H9 (cell line): ENCODE measurements at regions not wholly inside any gene's neighbourhood (a gene's known extent, or its start where the extent isn't known, plus 50 kb on each side); places are given as distances from the start of the nearest gene placed in this dataset.

Source experiments
- DNase-seq: peaks from one replicate; pipeline ENCODE4 v3.0.0-alpha.2; 2017
- H2AFZ ChIP-seq: one replicate; pipeline ENCODE4 v1.6.1; 2013; ENCODE audit warnings: mild to moderate bottlenecking, low read length, control low read depth, moderate library complexity
- H2AK5ac ChIP-seq: 2 replicates; pipeline ENCODE4 v1.6.1; 2013; ENCODE audit warnings: low read length, control low read depth, mixed read lengths; ENCODE audit not compliant: insufficient read length
- H2BK120ac ChIP-seq: one replicate; pipeline ENCODE4 v1.6.1; 2013; ENCODE audit warnings: low read depth, mild to moderate bottlenecking, low read length, control low read depth, inconsistent platforms; ENCODE audit not compliant: poor library complexity, severe bottlenecking
- H2BK12ac ChIP-seq: 2 replicates; pipeline ENCODE4 v1.6.1; 2013; ENCODE audit warnings: low read length, control low read depth, mixed read lengths, low read depth; ENCODE audit not compliant: insufficient read length
- H2BK15ac ChIP-seq: 2 replicates; pipeline ENCODE4 v1.6.1; 2013; ENCODE audit warnings: low read depth, low read length, control low read depth
- H2BK20ac ChIP-seq: one replicate; pipeline ENCODE4 v1.6.1; 2013; ENCODE audit warnings: low read depth, mild to moderate bottlenecking, low read length, control low read depth, inconsistent platforms; ENCODE audit not compliant: poor library complexity, severe bottlenecking
- H2BK5ac ChIP-seq: 2 replicates; pipeline ENCODE4 v1.6.1; 2013; ENCODE audit warnings: low read length, control low read depth, mixed read lengths; ENCODE audit not compliant: insufficient read length
- H3K14ac ChIP-seq: 2 replicates; pipeline ENCODE4 v1.6.1; 2013; ENCODE audit warnings: low read length, control low read depth; ENCODE audit not compliant: insufficient read depth
- H3K18ac ChIP-seq: 2 replicates; pipeline ENCODE4 v1.6.1; 2013; ENCODE audit warnings: low read depth, mild to moderate bottlenecking, mixed read lengths, low read length, control low read depth; ENCODE audit not compliant: insufficient read length
- H3K23ac ChIP-seq: 2 replicates; pipeline ENCODE4 v1.6.1; 2013; ENCODE audit warnings: low read length, control low read depth, mixed read lengths, low read depth; ENCODE audit not compliant: insufficient read length
- H3K23me2 ChIP-seq: 2 replicates; pipeline ENCODE4 v1.6.1; 2013; ENCODE audit warnings: low read depth, mild to moderate bottlenecking, mixed read lengths, low read length, control low read depth; ENCODE audit not compliant: insufficient read length, poor library complexity, severe bottlenecking
- H3K27ac ChIP-seq: 2 replicates; pipeline ENCODE4 v1.5.1; 2013; ENCODE audit warnings: low read length, control low read depth, mixed read lengths, low read depth; ENCODE audit not compliant: insufficient read length
- H3K27me3 ChIP-seq: 2 replicates; pipeline ENCODE4 v1.6.1; 2013; ENCODE audit warnings: low read length, control low read depth, inconsistent platforms; ENCODE audit not compliant: insufficient read depth
- H3K4ac ChIP-seq: 2 replicates; pipeline ENCODE4 v1.6.1; 2013; ENCODE audit warnings: low read depth, mild to moderate bottlenecking, control low read depth, inconsistent platforms, low read length, moderate library complexity
- H3K4me1 ChIP-seq: 2 replicates; pipeline ENCODE4 v1.6.1; 2013; ENCODE audit warnings: low read length, control low read depth, inconsistent platforms; ENCODE audit not compliant: insufficient read depth
- H3K4me2 ChIP-seq: 2 replicates; pipeline ENCODE4 v1.6.1; 2013; ENCODE audit warnings: low read length, control low read depth, mixed read lengths; ENCODE audit not compliant: insufficient read length, insufficient read depth
- H3K56ac ChIP-seq: 2 replicates; pipeline ENCODE4 v1.6.1; 2013; ENCODE audit warnings: low read depth, mild to moderate bottlenecking, mixed read lengths, low read length, control low read depth; ENCODE audit not compliant: insufficient read length
- H3K79me1 ChIP-seq: 2 replicates; pipeline ENCODE4 v1.6.1; 2013; ENCODE audit warnings: low read depth, mild to moderate bottlenecking, moderate library complexity, low read length, control low read depth, inconsistent platforms; ENCODE audit not compliant: insufficient read depth, poor library complexity, severe bottlenecking
- H3K79me2 ChIP-seq: 2 replicates; pipeline ENCODE4 v1.6.1; 2013; ENCODE audit warnings: low read length, control low read depth, inconsistent platforms; ENCODE audit not compliant: insufficient read depth
- H3K9ac ChIP-seq: 2 replicates; pipeline ENCODE4 v1.6.1; 2013; ENCODE audit warnings: low read length, control low read depth, mixed read lengths; ENCODE audit not compliant: insufficient read length; ENCODE audit errors: extremely low read depth
- H3K9me3 ChIP-seq: one replicate; pipeline ENCODE4 v1.6.1; 2013; ENCODE audit warnings: low read depth, low read length, inconsistent platforms; ENCODE audit not compliant: control insufficient read depth
- H3T11ph ChIP-seq: one replicate; pipeline ENCODE4 v1.6.1; 2013; ENCODE audit warnings: mild to moderate bottlenecking, low read length, control low read depth, inconsistent platforms
- H4K20me1 ChIP-seq: one replicate; pipeline ENCODE4 v1.6.1; 2013; ENCODE audit not compliant: control insufficient read depth, insufficient read length, insufficient read depth
- H4K5ac ChIP-seq: 2 replicates; pipeline ENCODE4 v1.6.1; 2013; ENCODE audit warnings: low read depth, mild to moderate bottlenecking, mixed read lengths, low read length, control low read depth; ENCODE audit not compliant: insufficient read length
- H4K8ac ChIP-seq: replicated peaks from 2 replicates; pipeline ENCODE4 v1.6.1; 2013; ENCODE audit warnings: low read length, control low read depth, mixed read lengths, low read depth; ENCODE audit not compliant: insufficient read length
- H4K91ac ChIP-seq: 2 replicates; pipeline ENCODE4 v1.6.1; 2013; ENCODE audit warnings: low read depth, mild to moderate bottlenecking, moderate library complexity, mixed read lengths, low read length, control low read depth; ENCODE audit not compliant: insufficient read length
- H3K27ac Mint-ChIP-seq, 3 experiments: 2 replicates in 2 of 3; 3 replicates in 1 of 3; pipeline ENCODE4 v1.8.0; 2020 to 2021; ENCODE audit warnings: mixed read lengths in 3 of 3, mild to moderate bottlenecking in 1 of 3, moderate library complexity in 1 of 3
- H3K27me3 Mint-ChIP-seq: 2 replicates; pipeline ENCODE4 v1.8.0; 2021; ENCODE audit warnings: low read depth, mild to moderate bottlenecking, moderate library complexity, mixed read lengths
- H3K36me3 Mint-ChIP-seq, 3 experiments: 2 replicates in 2 of 3; 3 replicates in 1 of 3; pipeline ENCODE4 v1.8.0; 2020 to 2021; ENCODE audit warnings: low read depth in 3 of 3, mixed read lengths in 3 of 3; ENCODE audit not compliant: insufficient read depth in 1 of 3
- H3K4me1 Mint-ChIP-seq, 2 experiments: 2 replicates each; pipeline ENCODE4 v1.8.0; 2020; ENCODE audit warnings: mixed read lengths in 2 of 2
- H3K4me3 Mint-ChIP-seq, 2 experiments: 2 replicates in 1 of 2; 3 replicates in 1 of 2; pipeline ENCODE4 v1.8.0; 2020 to 2021; ENCODE audit warnings: mild to moderate bottlenecking in 2 of 2, mixed read lengths in 2 of 2, moderate library complexity in 1 of 2
- H3K9me3 Mint-ChIP-seq, 2 experiments: 2 replicates in 1 of 2; 3 replicates in 1 of 2; pipeline ENCODE4 v1.8.0; 2020; ENCODE audit warnings: mild to moderate bottlenecking in 2 of 2, mixed read lengths in 2 of 2, moderate library complexity in 1 of 2
- WGBS: extraction: QIAGEN DNeasy Blood & Tissue Kit; methylation state at CpG from one replicate; pipeline ENCODE4 v1.1.7; 2013; ENCODE audit warnings: missing lambda C conversion rate, low lambda C conversion rate, mixed read lengths; ENCODE audit not compliant: insufficient read length; ENCODE audit errors: extremely low coverage; 5-methylcytosine and 5-hydroxymethylcytosine counted together
- TF ChIP-seq, protein P1 (sequence below): fragments of 200-600 bp; sonication (generic); conservative IDR thresholded peaks from 3 replicates; pipeline ENCODE4 v1.8.0; 2021; ENCODE audit warnings: antibody characterized with exemption, mild to moderate bottlenecking

- Mint-ChIP-seq H3K36me3 (no peaks in the 10 kb centered on the region), H3K4me3 (no peak overlapping the region), H3K27ac (no peak overlapping the region), H3K4me1 (no peaks in the 10 kb centered on the region; a peak in 1 of 4 replicates), H3K9me3 (no peaks in the 10 kb centered on the region), H3K27me3 (no peaks in the 10 kb centered on the region)
- H2AK5ac ChIP-seq: no peak overlapping the region
- H2BK15ac ChIP-seq: no peak overlapping the region
- H3K14ac ChIP-seq: no peak overlapping the region
- no peaks in the 10 kb centered on the region for H3K27me3 ChIP-seq
- no peak overlapping the region for H2BK120ac ChIP-seq
- no peak overlapping the region for H3K4ac ChIP-seq
- H4K20me1 ChIP-seq: no peaks in the 10 kb centered on the region
- H2BK5ac ChIP-seq: no peak overlapping the region
- H2AFZ ChIP-seq: no peak overlapping the region
- TF ChIP-seq, protein P1, sequence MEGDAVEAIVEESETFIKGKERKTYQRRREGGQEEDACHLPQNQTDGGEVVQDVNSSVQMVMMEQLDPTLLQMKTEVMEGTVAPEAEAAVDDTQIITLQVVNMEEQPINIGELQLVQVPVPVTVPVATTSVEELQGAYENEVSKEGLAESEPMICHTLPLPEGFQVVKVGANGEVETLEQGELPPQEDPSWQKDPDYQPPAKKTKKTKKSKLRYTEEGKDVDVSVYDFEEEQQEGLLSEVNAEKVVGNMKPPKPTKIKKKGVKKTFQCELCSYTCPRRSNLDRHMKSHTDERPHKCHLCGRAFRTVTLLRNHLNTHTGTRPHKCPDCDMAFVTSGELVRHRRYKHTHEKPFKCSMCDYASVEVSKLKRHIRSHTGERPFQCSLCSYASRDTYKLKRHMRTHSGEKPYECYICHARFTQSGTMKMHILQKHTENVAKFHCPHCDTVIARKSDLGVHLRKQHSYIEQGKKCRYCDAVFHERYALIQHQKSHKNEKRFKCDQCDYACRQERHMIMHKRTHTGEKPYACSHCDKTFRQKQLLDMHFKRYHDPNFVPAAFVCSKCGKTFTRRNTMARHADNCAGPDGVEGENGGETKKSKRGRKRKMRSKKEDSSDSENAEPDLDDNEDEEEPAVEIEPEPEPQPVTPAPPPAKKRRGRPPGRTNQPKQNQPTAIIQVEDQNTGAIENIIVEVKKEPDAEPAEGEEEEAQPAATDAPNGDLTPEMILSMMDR: no peak
- H3K79me2 ChIP-seq: no peaks in the 10 kb centered on the region
- H4K91ac ChIP-seq: no peak overlapping the region
- no peak overlapping the region for H2BK12ac ChIP-seq
- H3K4me1 ChIP-seq: no peaks in the 10 kb centered on the region
- H3K18ac ChIP-seq: no peak overlapping the region
- no peak overlapping the region for H3K27ac ChIP-seq
- H3K4me2 ChIP-seq: no peak overlapping the region
- H4K8ac ChIP-seq: no peak overlapping the region
- H2BK20ac ChIP-seq: no peak overlapping the region
- no CpG with 5 or more reads among the region's 1 CpG for WGBS
- no peak overlapping the region for H3K23ac ChIP-seq
- DNase-seq: no peak
- H3K79me1 ChIP-seq: no peaks in the 10 kb centered on the region
- no peak overlapping the region for H4K5ac ChIP-seq
- no peak overlapping the region for H3T11ph ChIP-seq
- H3K23me2 ChIP-seq: no peaks in the 10 kb centered on the region
- H3K9me3 ChIP-seq: no peaks in the 10 kb centered on the region
- H3K9ac ChIP-seq: no peak overlapping the region
- H3K56ac ChIP-seq: no peak overlapping the region
These were observed 464.9 kb upstream of the NWD2 start for GRCh38 chr4:36779601-36780000.
